OCI-LY1 (cell line): ENCODE measurements at regions not wholly inside any gene's neighbourhood (a gene's known extent, or its start where the extent isn't known, plus 50 kb on each side); places are given as distances from the start of the nearest gene placed in this dataset.

Experiments
- H2AFZ ChIP-seq: fragments of 200-600 bp; sonication (generic), shearing (Covaris generic); 2 replicates; pipeline ENCODE4 v1.6.0; 2014; ENCODE audit warnings: antibody characterized with exemption, mild to moderate bottlenecking, low read length
- H3F3A ChIP-seq: fragments of 200-600 bp; sonication (generic), shearing (Covaris generic); 2 replicates; pipeline ENCODE4 v1.6.0; 2014; ENCODE audit warnings: mild to moderate bottlenecking, antibody characterized with exemption, low read length, moderate library complexity; ENCODE audit not compliant: insufficient read depth
- H3K27ac ChIP-seq: fragments of 200-600 bp; sonication (generic); 2 replicates; pipeline ENCODE4 v1.5.1; 2014; ENCODE audit warnings: low read length, mixed run types, mild to moderate bottlenecking, low read depth; ENCODE audit not compliant: poor library complexity, severe bottlenecking
- H3K27me3 ChIP-seq: fragments of 200-600 bp; sonication (generic); 2 replicates; pipeline ENCODE4 v1.6.0; 2014; ENCODE audit warnings: antibody characterized with exemption, mild to moderate bottlenecking, low read length, moderate library complexity; ENCODE audit not compliant: insufficient read depth
- H3K36me3 ChIP-seq: fragments of 200-600 bp; sonication (generic); 2 replicates; pipeline ENCODE4 v1.6.1; 2014; ENCODE audit warnings: mild to moderate bottlenecking, antibody characterized with exemption, low read length, moderate library complexity, mixed read lengths; ENCODE audit not compliant: insufficient read depth
- H3K4me1 ChIP-seq: fragments of 200-600 bp; sonication (generic); 2 replicates; pipeline ENCODE4 v1.5.1; 2014; ENCODE audit warnings: mild to moderate bottlenecking, low read length, moderate library complexity; ENCODE audit not compliant: insufficient read depth, severe bottlenecking
- H3K4me2 ChIP-seq: fragments of 200-600 bp; sonication (generic), shearing (Covaris generic); 2 replicates; pipeline ENCODE4 v1.6.1; 2014; ENCODE audit warnings: low read length
- H3K4me3 ChIP-seq: fragments of 200-600 bp; sonication (generic); 2 replicates; pipeline ENCODE4 v1.5.1; 2014; ENCODE audit warnings: low read length, low read depth, mild to moderate bottlenecking, mixed read lengths; ENCODE audit not compliant: poor library complexity, severe bottlenecking
- H3K79me2 ChIP-seq: fragments of 200-600 bp; shearing (Covaris generic); 2 replicates; pipeline ENCODE4 v1.6.1; 2016; ENCODE audit warnings: mixed run types, low read length, mixed read lengths; ENCODE audit not compliant: insufficient read depth
- H3K9ac ChIP-seq: fragments of 200-600 bp; sonication (generic), shearing (Covaris generic); 2 replicates; pipeline ENCODE4 v1.6.1; 2014; ENCODE audit warnings: mild to moderate bottlenecking, low read length, mixed read lengths
- H3K9me2 ChIP-seq: fragments of 200-600 bp; sonication (generic), shearing (Covaris generic); 2 replicates; pipeline ENCODE4 v1.6.1; 2014; ENCODE audit warnings: low read depth, mild to moderate bottlenecking, low read length, mixed read lengths
- H3K9me3 ChIP-seq: fragments of 200-600 bp; shearing (Covaris generic); 2 replicates; pipeline ENCODE4 v1.6.1; 2014; ENCODE audit warnings: low read length, mixed read lengths
- H4K20me1 ChIP-seq: fragments of 200-600 bp; sonication (generic), shearing (Covaris generic); 2 replicates; pipeline ENCODE4 v1.6.0; 2016; ENCODE audit warnings: mild to moderate bottlenecking, low read length; ENCODE audit not compliant: insufficient read depth
- EZH2 ChIP-seq: fragments of 200-600 bp; sonication (generic), shearing (Covaris generic); IDR thresholded peaks from 2 replicates; pipeline ENCODE4 v1.8.0; 2017; ENCODE audit warnings: borderline replicate concordance, mixed run types, mild to moderate bottlenecking, antibody characterized with exemption, low read length, moderate library complexity, mixed read lengths
- TF ChIP-seq, protein P1 (sequence below): fragments of 200-600 bp; sonication (generic), shearing (Covaris generic); IDR thresholded peaks from 2 replicates; pipeline ENCODE4 v1.5.1; 2017; ENCODE audit warnings: mild to moderate bottlenecking, antibody characterized with exemption, low read length, moderate library complexity, mixed read lengths

DNA sequence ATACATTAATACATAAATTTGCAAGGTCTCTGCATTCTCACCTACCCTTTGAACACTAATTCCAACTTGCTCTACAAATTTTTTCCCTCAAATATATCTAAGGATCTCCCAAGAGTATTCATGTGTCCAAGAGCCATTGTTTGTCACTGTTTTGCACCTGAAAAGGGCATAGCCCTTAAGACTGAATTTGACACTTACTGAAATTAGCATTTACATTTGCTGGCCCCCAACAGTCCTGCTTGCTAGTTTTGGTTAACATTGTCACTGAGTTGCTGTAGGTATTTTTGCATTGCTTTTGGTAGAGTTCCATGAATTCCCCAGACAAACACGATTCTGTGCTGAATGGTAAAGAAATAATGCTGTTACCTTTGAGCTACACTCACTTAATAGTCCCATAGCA lies 57.3 kb downstream of the KCNA4 start:
- H3K4me3 ChIP-seq: no peak overlapping the region

DNA sequence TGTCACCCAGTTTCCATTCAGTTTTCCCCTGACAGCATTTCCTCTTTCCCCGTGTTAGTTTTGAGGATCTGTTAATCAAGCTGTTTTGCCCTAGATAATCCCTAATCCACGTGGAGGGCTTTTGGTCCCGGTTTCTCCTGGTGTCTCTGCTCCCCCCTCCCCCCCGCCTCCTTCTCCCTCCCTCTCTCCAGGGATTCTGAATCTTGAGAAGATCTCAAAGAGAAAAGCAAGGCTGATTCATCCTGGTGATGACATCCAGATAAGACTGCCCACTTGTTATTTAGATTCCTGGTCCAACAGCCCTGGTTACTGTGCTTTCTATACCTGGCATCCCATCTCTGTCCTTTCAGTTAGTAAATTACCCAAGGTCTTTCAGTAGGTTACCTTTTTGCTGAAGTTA lies 59.4 kb downstream of the KCNA4 start:
- no peak overlapping the region for H3K27ac ChIP-seq
- H3K36me3 ChIP-seq: no peaks in the 10 kb centered on the region
- TF ChIP-seq, protein P1, sequence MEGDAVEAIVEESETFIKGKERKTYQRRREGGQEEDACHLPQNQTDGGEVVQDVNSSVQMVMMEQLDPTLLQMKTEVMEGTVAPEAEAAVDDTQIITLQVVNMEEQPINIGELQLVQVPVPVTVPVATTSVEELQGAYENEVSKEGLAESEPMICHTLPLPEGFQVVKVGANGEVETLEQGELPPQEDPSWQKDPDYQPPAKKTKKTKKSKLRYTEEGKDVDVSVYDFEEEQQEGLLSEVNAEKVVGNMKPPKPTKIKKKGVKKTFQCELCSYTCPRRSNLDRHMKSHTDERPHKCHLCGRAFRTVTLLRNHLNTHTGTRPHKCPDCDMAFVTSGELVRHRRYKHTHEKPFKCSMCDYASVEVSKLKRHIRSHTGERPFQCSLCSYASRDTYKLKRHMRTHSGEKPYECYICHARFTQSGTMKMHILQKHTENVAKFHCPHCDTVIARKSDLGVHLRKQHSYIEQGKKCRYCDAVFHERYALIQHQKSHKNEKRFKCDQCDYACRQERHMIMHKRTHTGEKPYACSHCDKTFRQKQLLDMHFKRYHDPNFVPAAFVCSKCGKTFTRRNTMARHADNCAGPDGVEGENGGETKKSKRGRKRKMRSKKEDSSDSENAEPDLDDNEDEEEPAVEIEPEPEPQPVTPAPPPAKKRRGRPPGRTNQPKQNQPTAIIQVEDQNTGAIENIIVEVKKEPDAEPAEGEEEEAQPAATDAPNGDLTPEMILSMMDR: no peak
- TF ChIP-seq EZH2: no peak
- H3F3A ChIP-seq: no peaks in the 10 kb centered on the region
- no peaks in the 10 kb centered on the region for H3K9me3 ChIP-seq
- H2AFZ ChIP-seq: no peak overlapping the region
- no peak overlapping the region for H3K4me3 ChIP-seq
- no peaks in the 10 kb centered on the region for H3K4me1 ChIP-seq
- H3K27me3 ChIP-seq: no peaks in the 10 kb centered on the region
- H3K79me2 ChIP-seq: no peaks in the 10 kb centered on the region
- H3K9ac ChIP-seq: no peak overlapping the region
- no peak overlapping the region for H3K4me2 ChIP-seq
- no peaks in the 10 kb centered on the region for H4K20me1 ChIP-seq
- no peaks in the 10 kb centered on the region for H3K9me2 ChIP-seq

More for the DNA sequence above, 57.3 kb downstream of the KCNA4 start:
- Histone ChIP-seq H3K27ac (no peak overlapping the region), H3F3A (no peaks in the 10 kb centered on the region), H2AFZ (no peak overlapping the region), H3K9me2 (no peaks in the 10 kb centered on the region), H3K36me3 (no peaks in the 10 kb centered on the region), H3K79me2 (no peaks in the 10 kb centered on the region), H3K27me3 (no peaks in the 10 kb centered on the region), H3K9me3 (no peaks in the 10 kb centered on the region), H3K4me2 (no peak overlapping the region), H3K9ac (no peak overlapping the region), H3K4me1 (no peaks in the 10 kb centered on the region), H4K20me1 (no peaks in the 10 kb centered on the region)
- no peak for TF ChIP-seq EZH2
- TF ChIP-seq, protein P1: no peak

DNA sequence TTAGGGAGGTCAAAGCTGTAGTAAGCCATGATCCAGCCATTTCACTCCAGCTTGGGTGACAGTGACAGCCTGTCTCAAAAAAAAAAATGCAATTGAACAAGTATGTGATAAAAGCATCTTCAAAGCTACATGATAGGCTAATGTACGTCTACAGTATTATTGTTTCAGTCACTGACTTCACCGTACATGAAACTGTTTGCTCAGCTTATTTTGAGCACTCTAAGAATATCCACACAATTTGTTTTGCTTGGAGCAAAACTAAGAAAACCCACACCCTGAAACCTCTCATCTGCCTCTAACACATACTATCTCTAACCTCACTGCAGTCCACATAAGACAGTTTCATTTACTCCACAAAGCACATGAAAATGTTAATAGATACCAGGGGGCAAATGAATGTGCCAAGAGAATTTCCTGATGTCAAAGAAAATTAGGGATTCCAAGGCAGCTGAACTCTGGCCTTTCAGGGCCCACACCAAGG lies 60.7 kb downstream of the KCNA4 start:
- H3K27ac ChIP-seq: no peak overlapping the region
- no peaks in the 10 kb centered on the region for H3K9me3 ChIP-seq

More for the DNA sequence above, 60.7 kb downstream of the KCNA4 start:
- no peak for TF ChIP-seq EZH2
- TF ChIP-seq, protein P1: no peak
- Histone ChIP-seq H2AFZ (no peak overlapping the region), H3K9me2 (no peaks in the 10 kb centered on the region), H3F3A (no peaks in the 10 kb centered on the region), H3K4me2 (no peak overlapping the region), H3K4me1 (no peaks in the 10 kb centered on the region), H3K36me3 (no peaks in the 10 kb centered on the region), H3K4me3 (no peak overlapping the region), H3K27me3 (no peaks in the 10 kb centered on the region), H4K20me1 (no peaks in the 10 kb centered on the region), H3K9ac (no peak overlapping the region), H3K79me2 (no peaks in the 10 kb centered on the region)
